ENCODE measurements at regions not wholly inside any gene's neighbourhood (a gene's known extent, or its start where the extent isn't known, plus 50 kb on each side); places are given as distances from the start of the nearest gene placed in this dataset.

GRCh38 chr2:42942214-42942989 lies 150.0 kb upstream of the HAAO start:
- DNase-seq, result no peak
- no peaks in the 10 kb centered on the region for H3K36me3 Mint-ChIP-seq
- H3K4me3 Mint-ChIP-seq, result no peak overlapping the region
- H3K27ac Mint-ChIP-seq, result no peak overlapping the region
- no peaks in the 10 kb centered on the region for H3K27me3 Mint-ChIP-seq
- H3K9me3 Mint-ChIP-seq, result no peaks in the 10 kb centered on the region
- H3K4me1 Mint-ChIP-seq, result peaks cover 4% of the 10 kb centered on the region

- Mint-ChIP-seq H3K36me3 (no peaks in the 10 kb centered on the region), H3K27ac (no peak overlapping the region), H3K4me1 (no peaks in the 10 kb centered on the region), H3K9me3 (no peaks in the 10 kb centered on the region), H3K27me3 (no peaks in the 10 kb centered on the region), H3K4me3 (no peak overlapping the region)
- no peak for DNase-seq
These were observed 149.3 kb upstream of the HAAO start for GRCh38 chr2:42941633-42942176.

- no peak for DNase-seq
- Mint-ChIP-seq H3K4me3 (no peak overlapping the region), H3K27ac (no peak overlapping the region), H3K4me1 (peaks cover 3% of the 10 kb centered on the region), H3K36me3 (no peaks in the 10 kb centered on the region), H3K9me3 (no peaks in the 10 kb centered on the region), H3K27me3 (no peaks in the 10 kb centered on the region)
These were observed 147.2 kb upstream of the HAAO start for GRCh38 chr2:42939411-42940206.

GRCh38 chr2:42938671-42939370 lies 146.4 kb upstream of the HAAO start:
- DNase-seq, result no peak
- H3K9me3 Mint-ChIP-seq, result no peaks in the 10 kb centered on the region
- H3K4me3 Mint-ChIP-seq, result no peak overlapping the region
- no peak overlapping the region for H3K27ac Mint-ChIP-seq
- H3K36me3 Mint-ChIP-seq, result no peaks in the 10 kb centered on the region
- H3K4me1 Mint-ChIP-seq, result peaks cover 3% of the 10 kb centered on the region
- H3K27me3 Mint-ChIP-seq, result no peaks in the 10 kb centered on the region

- Mint-ChIP-seq H3K36me3 (no peaks in the 10 kb centered on the region), H3K9me3 (no peaks in the 10 kb centered on the region), H3K27ac (no peak overlapping the region), H3K4me3 (no peak overlapping the region), H3K27me3 (no peaks in the 10 kb centered on the region), H3K4me1 (peaks cover 3% of the 10 kb centered on the region)
- no peak for DNase-seq
These were observed 144.9 kb upstream of the HAAO start for GRCh38 chr2:42937171-42937875.

GRCh38 chr2:42935692-42936671 lies 143.6 kb upstream of the HAAO start:
- Mint-ChIP-seq H3K27ac (no peak overlapping the region), H3K4me1 (peaks cover 3% of the 10 kb centered on the region), H3K36me3 (no peaks in the 10 kb centered on the region), H3K9me3 (no peaks in the 10 kb centered on the region), H3K27me3 (no peaks in the 10 kb centered on the region), H3K4me3 (no peak overlapping the region)
- peak; percentile 29 for DNase-seq

GRCh38 chr2:42934580-42935186 lies 142.3 kb upstream of the HAAO start:
- H3K4me3 Mint-ChIP-seq, result no peak overlapping the region
- DNase-seq, result no peak
- no peak overlapping the region for H3K27ac Mint-ChIP-seq
- H3K4me1 Mint-ChIP-seq, result peaks cover 3% of the 10 kb centered on the region
- H3K36me3 Mint-ChIP-seq, result no peaks in the 10 kb centered on the region
- H3K27me3 Mint-ChIP-seq, result no peaks in the 10 kb centered on the region
- no peaks in the 10 kb centered on the region for H3K9me3 Mint-ChIP-seq

- Mint-ChIP-seq H3K27ac (no peak overlapping the region), H3K4me3 (no peak overlapping the region), H3K36me3 (no peaks in the 10 kb centered on the region), H3K4me1 (peaks cover 3% of the 10 kb centered on the region), H3K9me3 (no peaks in the 10 kb centered on the region), H3K27me3 (no peaks in the 10 kb centered on the region)
- no peak for DNase-seq
These were observed 141.5 kb upstream of the HAAO start for GRCh38 chr2:42933824-42934254.

GRCh38 chr2:42932271-42933151 lies 140.1 kb upstream of the HAAO start:
- Mint-ChIP-seq H3K27ac (no peak overlapping the region), H3K4me3 (no peak overlapping the region), H3K36me3 (no peaks in the 10 kb centered on the region), H3K9me3 (no peaks in the 10 kb centered on the region), H3K4me1 (peaks cover 3% of the 10 kb centered on the region), H3K27me3 (no peaks in the 10 kb centered on the region)
- DNase-seq, result no peak

GRCh38 chr2:42931818-42932195 lies 139.4 kb upstream of the HAAO start:
- no peaks in the 10 kb centered on the region for H3K36me3 Mint-ChIP-seq
- no peak for DNase-seq
- no peaks in the 10 kb centered on the region for H3K9me3 Mint-ChIP-seq
- H3K4me3 Mint-ChIP-seq, result no peak overlapping the region
- no peaks in the 10 kb centered on the region for H3K27me3 Mint-ChIP-seq
- no peak overlapping the region for H3K27ac Mint-ChIP-seq
- H3K4me1 Mint-ChIP-seq, result peaks cover 3% of the 10 kb centered on the region

- DNase-seq, result no peak
- Mint-ChIP-seq H3K27me3 (no peaks in the 10 kb centered on the region), H3K36me3 (no peaks in the 10 kb centered on the region), H3K27ac (no peak overlapping the region), H3K9me3 (no peaks in the 10 kb centered on the region), H3K4me3 (no peak overlapping the region), H3K4me1 (peaks cover 3% of the 10 kb centered on the region)
These were observed 138.9 kb upstream of the HAAO start for GRCh38 chr2:42931146-42931817.

- Mint-ChIP-seq H3K36me3 (no peaks in the 10 kb centered on the region), H3K27ac (no peak overlapping the region), H3K4me3 (no peak overlapping the region), H3K9me3 (no peaks in the 10 kb centered on the region), H3K27me3 (no peaks in the 10 kb centered on the region), H3K4me1 (no peaks in the 10 kb centered on the region)
- DNase-seq, result no peak
These were observed 137.7 kb upstream of the HAAO start for GRCh38 chr2:42930025-42930581.
